BJ (cell line): ENCODE measurements at regions not wholly inside any gene's neighbourhood (a gene's known extent, or its start where the extent isn't known, plus 50 kb on each side); places are given as distances from the start of the nearest gene placed in this dataset.

Source experiments
- CTCF ChIA-PET: fragments of 350-600 bp; formaldehyde crosslinking; extraction: SDS; loops from one replicate; lab custom pipeline; 2021; ENCODE audit warnings: antibody characterized with exemption, inconsistent platforms; lab: Yijun Ruan, JAX
- POLR2A ChIA-PET: fragments of 300-600 bp; sonication (Branson Sonifier 250); formaldehyde crosslinking; extraction: SDS; loops from one replicate; lab custom pipeline; 2021; ENCODE audit warnings: antibody characterized with exemption; lab: Charles Lee
- DNase-seq: peaks from one replicate; pipeline ENCODE4 v3.0.0-alpha.2; 2011; ENCODE audit warnings: low read depth
- H3K27me3 ChIP-seq: 2 replicates; pipeline ENCODE4 v1.6.0; 2011; ENCODE audit warnings: low read length; ENCODE audit not compliant: control insufficient read depth, insufficient read depth
- H3K36me3 ChIP-seq: 2 replicates; pipeline ENCODE4 v1.5.1; 2011; ENCODE audit warnings: low read length; ENCODE audit not compliant: control insufficient read depth, insufficient read depth
- H3K4me3 ChIP-seq: 2 replicates; pipeline ENCODE4 v1.5.1; 2011; ENCODE audit warnings: low read depth, mild to moderate bottlenecking, control low read depth, low read length
- TF ChIP-seq, protein P1 (sequence below): IDR thresholded peaks from 2 replicates; pipeline ENCODE4 v1.5.1; 2011; ENCODE audit warnings: low read depth, mild to moderate bottlenecking, control low read depth, inconsistent platforms, low read length, moderate library complexity; ENCODE audit not compliant: insufficient read depth

DNA sequence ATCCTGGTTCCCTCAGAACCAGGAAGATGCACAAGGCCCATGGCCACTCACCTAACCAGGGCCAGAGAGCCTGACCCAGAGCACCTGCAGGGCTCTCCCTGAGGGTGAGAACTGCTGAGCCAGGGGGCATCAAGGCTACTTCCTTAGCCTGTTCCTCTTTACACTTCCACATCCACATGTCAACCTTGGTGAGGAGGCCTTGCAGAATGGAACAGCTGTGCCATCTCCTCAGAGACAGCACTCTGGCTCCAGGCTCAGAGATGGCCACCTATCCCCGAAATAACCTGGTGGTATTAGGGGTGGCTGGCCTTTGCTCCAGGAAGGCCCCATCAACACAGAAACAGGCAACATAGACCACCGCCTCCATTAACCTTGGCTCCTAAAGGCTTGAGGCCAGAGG is 473.0 kb downstream of the RPS24 start:
- POLR2A ChIA-PET = no interaction called here
- DNase-seq = no peak
- CTCF ChIA-PET = interaction anchor here (0.9 kb wide), 1 partner anchor 9 kb away, joined by 4 read pairs; no protein-coding TSS in a partner anchor
- Histone ChIP-seq H3K4me3 (no peak overlapping the region), H3K36me3 (no peaks in the 10 kb centered on the region), H3K27me3 (no peaks in the 10 kb centered on the region)
- TF ChIP-seq, protein P1, sequence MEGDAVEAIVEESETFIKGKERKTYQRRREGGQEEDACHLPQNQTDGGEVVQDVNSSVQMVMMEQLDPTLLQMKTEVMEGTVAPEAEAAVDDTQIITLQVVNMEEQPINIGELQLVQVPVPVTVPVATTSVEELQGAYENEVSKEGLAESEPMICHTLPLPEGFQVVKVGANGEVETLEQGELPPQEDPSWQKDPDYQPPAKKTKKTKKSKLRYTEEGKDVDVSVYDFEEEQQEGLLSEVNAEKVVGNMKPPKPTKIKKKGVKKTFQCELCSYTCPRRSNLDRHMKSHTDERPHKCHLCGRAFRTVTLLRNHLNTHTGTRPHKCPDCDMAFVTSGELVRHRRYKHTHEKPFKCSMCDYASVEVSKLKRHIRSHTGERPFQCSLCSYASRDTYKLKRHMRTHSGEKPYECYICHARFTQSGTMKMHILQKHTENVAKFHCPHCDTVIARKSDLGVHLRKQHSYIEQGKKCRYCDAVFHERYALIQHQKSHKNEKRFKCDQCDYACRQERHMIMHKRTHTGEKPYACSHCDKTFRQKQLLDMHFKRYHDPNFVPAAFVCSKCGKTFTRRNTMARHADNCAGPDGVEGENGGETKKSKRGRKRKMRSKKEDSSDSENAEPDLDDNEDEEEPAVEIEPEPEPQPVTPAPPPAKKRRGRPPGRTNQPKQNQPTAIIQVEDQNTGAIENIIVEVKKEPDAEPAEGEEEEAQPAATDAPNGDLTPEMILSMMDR = no peak

DNA sequence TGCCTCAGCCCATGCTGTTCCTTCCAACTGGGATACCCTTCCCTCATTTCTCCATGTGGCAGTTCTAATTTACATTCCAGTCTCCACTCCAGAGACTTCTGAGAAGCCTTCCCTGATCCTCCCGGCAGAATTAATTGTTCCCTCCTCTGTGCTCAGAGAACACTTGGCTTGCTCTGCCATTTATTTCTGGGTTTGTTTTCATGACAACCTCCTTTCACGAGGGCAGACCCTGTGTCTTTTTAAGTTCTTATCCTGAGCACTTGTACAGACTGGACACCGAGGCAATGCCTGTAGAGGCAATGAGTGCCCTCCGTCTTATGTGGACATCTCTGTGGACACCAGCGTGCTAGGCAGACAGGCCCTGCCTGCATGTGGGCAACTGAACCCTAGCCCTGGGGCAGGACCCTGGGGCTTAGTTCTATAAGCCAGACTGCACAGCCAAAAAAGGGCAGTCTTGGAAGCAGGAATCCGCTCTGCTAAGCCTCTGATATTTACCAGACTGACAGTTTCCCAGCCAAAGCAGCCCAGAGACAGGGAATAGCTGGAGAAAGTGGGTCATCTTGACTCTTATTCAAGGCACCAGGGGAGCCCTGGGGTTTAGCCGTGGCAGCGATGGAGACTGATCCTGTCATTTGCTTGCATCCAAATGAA is 474.0 kb downstream of the RPS24 start:
- TF ChIP-seq, protein P1 = no peak
- Histone ChIP-seq H3K36me3 (no peaks in the 10 kb centered on the region), H3K4me3 (no peak overlapping the region), H3K27me3 (no peaks in the 10 kb centered on the region)
- ChIA-PET POLR2A (no interaction called here), CTCF (interaction anchor here (0.9 kb wide), 1 partner anchor 8 kb away, joined by 4 read pairs; no protein-coding TSS in a partner anchor)
- DNase-seq = no peak

DNA sequence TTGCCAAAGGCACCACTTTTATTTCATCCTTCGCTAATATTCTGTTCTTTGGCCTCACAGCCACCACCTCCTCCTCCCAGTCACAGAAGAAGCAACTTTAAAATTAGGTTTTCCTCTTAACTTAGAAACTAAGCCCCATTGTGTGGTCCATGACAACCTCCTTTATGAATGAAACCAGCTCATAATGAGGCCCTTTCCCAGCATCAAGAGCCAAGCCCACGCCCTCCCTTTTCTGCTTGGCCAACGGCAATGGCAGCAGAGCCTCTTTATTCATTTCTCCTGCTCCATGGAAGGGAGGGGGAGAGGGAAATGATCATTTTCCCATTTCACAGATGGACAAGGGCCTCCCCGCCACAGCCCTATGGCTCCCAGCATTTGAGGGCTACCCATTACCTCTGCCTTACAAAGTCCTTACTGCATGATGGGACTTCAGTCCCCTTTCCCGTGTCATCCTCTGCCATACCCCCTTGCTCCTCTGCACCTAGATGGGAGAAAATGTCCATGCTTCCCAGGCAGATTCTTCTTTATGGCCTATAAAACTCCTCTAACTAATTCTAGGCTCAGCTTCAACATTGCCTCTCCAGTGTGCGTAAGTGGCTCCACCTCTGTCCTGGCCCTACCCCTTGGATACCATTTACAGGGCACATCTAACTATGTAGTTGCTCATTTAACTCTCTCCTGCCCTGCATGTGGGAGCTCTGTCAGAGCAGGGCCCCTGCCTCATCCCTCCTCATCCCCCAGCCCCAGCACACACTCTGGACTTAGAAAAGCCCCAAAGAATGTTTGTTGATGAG is 475.5 kb downstream of the RPS24 start:
- H3K36me3 ChIP-seq = no peaks in the 10 kb centered on the region
- no peak for DNase-seq
- ChIA-PET CTCF (interaction anchor here (0.9 kb wide), 1 partner anchor 15 kb away, joined by 3 read pairs; no protein-coding TSS in a partner anchor), POLR2A (no interaction called here)
- no peak overlapping the region for H3K4me3 ChIP-seq
- no peaks in the 10 kb centered on the region for H3K27me3 ChIP-seq
- TF ChIP-seq, protein P1 = no peak

DNA sequence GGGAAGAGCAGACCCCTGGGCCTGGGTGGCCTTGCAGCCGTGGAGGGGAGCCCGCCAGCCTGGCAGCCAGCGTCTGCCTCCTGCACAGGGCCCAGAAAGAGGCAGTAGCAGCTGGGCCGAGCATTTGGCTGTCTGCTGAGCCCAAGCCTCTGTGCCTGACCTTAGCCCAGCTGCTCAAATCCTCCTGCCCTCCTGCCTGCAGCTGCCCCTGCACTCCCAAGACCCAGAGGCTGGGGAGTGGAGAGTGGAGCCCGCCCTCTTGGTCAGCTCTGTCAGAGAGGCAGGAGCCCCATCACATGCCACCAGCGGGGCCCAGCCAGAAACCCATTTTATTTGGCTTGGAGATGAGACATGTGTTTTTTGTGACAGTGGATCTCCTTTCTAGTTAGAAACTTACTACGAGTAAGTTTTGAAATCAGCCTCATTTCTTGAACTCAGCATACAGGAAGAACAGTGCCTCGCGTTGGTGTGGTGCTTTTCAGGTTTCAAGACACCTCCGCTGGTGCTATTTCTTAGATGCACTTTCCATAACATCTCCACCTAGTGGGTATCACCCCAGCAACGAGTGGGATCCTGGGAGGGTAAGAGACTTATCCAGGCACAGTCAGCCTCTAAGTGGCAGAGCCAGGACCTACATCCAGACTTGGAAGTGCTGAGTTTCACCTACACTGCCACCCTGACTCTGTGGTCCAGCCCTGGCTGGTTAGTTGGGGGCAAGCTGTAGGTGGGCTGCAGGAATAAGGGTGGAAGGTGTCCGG is 477.1 kb downstream of the RPS24 start:
- CTCF ChIA-PET = no interaction called here
- TF ChIP-seq, protein P1 = no peak
- no peaks in the 10 kb centered on the region for H3K36me3 ChIP-seq
- H3K27me3 ChIP-seq = no peaks in the 10 kb centered on the region
- POLR2A ChIA-PET = interaction anchor here (0.7 kb wide), 1 partner anchor 16 kb away, joined by 3 read pairs; no protein-coding TSS in a partner anchor
- H3K4me3 ChIP-seq = no peak overlapping the region
- DNase-seq = no peak
